HuH-7.5 (cell line): ENCODE measurements at regions not wholly inside any gene's neighbourhood (a gene's known extent, or its start where the extent isn't known, plus 50 kb on each side); places are given as distances from the start of the nearest gene placed in this dataset.

Experiments used
- DNase-seq: peaks from one replicate; pipeline ENCODE4 v3.0.0; 2011; ENCODE audit warnings: low spot score

- DNase-seq: no peak
These were observed 282.9 kb upstream of the ZPLD1 start for GRCh38 chr3:102151935-102152334.

GRCh38 chr3:102156426-102156825 lies 278.4 kb upstream of the ZPLD1 start:
- DNase-seq: no peak

- no peak for DNase-seq
These were observed 276.6 kb upstream of the ZPLD1 start for GRCh38 chr3:102158080-102158740.

- no peak for DNase-seq
These were observed 274.9 kb upstream of the ZPLD1 start for GRCh38 chr3:102159810-102160451.

GRCh38 chr3:102161384-102162006 lies 273.3 kb upstream of the ZPLD1 start:
- DNase-seq: no peak

- DNase-seq: no peak
These were observed 272.6 kb upstream of the ZPLD1 start for GRCh38 chr3:102162251-102162650.

- no peak for DNase-seq
These were observed 271.6 kb upstream of the ZPLD1 start for GRCh38 chr3:102163039-102163817.

GRCh38 chr3:102163818-102164154 lies 271.0 kb upstream of the ZPLD1 start:
- no peak for DNase-seq

- no peak for DNase-seq
These were observed 269.4 kb upstream of the ZPLD1 start for GRCh38 chr3:102165367-102165766.

GRCh38 chr3:102169915-102170479 lies 264.8 kb upstream of the ZPLD1 start:
- no peak for DNase-seq

- no peak for DNase-seq
These were observed 264.3 kb upstream of the ZPLD1 start for GRCh38 chr3:102170545-102170944.

GRCh38 chr3:102174312-102174712 lies 260.5 kb upstream of the ZPLD1 start:
- no peak for DNase-seq

GRCh38 chr3:102174832-102175374 lies 259.9 kb upstream of the ZPLD1 start:
- DNase-seq: no peak

GRCh38 chr3:102176333-102177050 lies 258.3 kb upstream of the ZPLD1 start:
- no peak for DNase-seq

GRCh38 chr3:102177075-102177755 lies 257.6 kb upstream of the ZPLD1 start:
- DNase-seq: no peak

GRCh38 chr3:102178817-102179216 lies 256.0 kb upstream of the ZPLD1 start:
- DNase-seq: no peak

GRCh38 chr3:102179326-102180177 lies 255.3 kb upstream of the ZPLD1 start:
- no peak for DNase-seq

- DNase-seq: no peak
These were observed 254.4 kb upstream of the ZPLD1 start for GRCh38 chr3:102180280-102180931.

- DNase-seq: no peak
These were observed 253.5 kb upstream of the ZPLD1 start for GRCh38 chr3:102181175-102181920.
